Loucy (cell line): ENCODE measurements at regions not wholly inside any gene's neighbourhood (a gene's known extent, or its start where the extent isn't known, plus 50 kb on each side); places are given as distances from the start of the nearest gene placed in this dataset.

ENCODE experiments used
- EZH2phosphoT487 ChIP-seq: fragments of 200-600 bp; IDR thresholded peaks from 2 replicates; pipeline ENCODE4 v1.6.1; 2018; ENCODE audit warnings: antibody characterized with exemption, mild to moderate bottlenecking, moderate library complexity, borderline replicate concordance
- TF ChIP-seq, protein P1 (sequence below): fragments of 200-600 bp; sonication (generic); conservative IDR thresholded peaks from 2 replicates; pipeline ENCODE4 v1.5.1; 2014; ENCODE audit warnings: mild to moderate bottlenecking, antibody characterized with exemption, low read length

DNA sequence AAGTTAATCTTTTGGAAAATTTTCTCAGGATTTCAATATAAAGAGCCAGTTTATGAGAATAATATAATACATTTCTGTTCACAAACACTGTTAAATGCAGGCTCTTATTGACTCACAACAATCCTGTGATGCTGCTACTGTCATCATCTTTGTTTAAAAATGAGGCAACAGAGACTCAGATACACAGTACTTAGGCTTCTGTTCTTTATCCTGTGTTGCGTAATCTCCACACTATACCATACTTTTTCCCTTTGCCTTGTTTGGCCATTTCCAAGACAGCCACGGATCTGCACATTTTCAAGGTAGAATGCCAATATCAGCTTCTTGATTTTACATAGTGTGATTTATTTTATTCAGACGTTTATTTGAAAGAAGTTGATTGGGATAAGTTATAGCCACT is 699.0 kb upstream of the CITED2 start:
- TF ChIP-seq, protein P1, sequence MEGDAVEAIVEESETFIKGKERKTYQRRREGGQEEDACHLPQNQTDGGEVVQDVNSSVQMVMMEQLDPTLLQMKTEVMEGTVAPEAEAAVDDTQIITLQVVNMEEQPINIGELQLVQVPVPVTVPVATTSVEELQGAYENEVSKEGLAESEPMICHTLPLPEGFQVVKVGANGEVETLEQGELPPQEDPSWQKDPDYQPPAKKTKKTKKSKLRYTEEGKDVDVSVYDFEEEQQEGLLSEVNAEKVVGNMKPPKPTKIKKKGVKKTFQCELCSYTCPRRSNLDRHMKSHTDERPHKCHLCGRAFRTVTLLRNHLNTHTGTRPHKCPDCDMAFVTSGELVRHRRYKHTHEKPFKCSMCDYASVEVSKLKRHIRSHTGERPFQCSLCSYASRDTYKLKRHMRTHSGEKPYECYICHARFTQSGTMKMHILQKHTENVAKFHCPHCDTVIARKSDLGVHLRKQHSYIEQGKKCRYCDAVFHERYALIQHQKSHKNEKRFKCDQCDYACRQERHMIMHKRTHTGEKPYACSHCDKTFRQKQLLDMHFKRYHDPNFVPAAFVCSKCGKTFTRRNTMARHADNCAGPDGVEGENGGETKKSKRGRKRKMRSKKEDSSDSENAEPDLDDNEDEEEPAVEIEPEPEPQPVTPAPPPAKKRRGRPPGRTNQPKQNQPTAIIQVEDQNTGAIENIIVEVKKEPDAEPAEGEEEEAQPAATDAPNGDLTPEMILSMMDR: no peak
- no peak for TF ChIP-seq EZH2phosphoT487
